Skin of body (tissue), 1 donor: ENCODE measurements at regions not wholly inside any gene's neighbourhood (a gene's known extent, or its start where the extent isn't known, plus 50 kb on each side); places are given as distances from the start of the nearest gene placed in this dataset.

Source experiments
- DNase-seq: peaks from one replicate; lab custom pipeline; 2025; lab: John Stamatoyannopoulos, UW

GRCh38 chr5:92429646-92430045 is 1046.5 kb upstream of the ARRDC3 start:
- DNase-seq: no peak

DNA sequence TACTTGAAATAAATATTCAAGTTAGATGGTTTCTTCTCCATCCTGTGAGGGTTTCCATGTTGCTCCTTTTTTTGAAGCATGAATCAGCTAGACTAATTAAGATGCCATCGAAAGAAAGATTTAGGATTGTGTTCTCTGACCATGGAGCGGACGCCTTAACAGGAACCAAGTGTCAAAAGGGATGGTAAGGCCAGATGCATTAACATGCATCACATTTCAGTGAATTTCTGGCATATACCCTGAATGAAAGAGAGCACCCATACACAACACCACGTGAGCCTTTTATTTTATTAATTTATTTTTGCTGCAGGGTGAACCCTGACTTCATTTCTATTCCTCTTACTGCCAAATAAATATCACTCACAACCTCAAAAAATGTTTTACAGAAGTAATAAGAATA is 1045.3 kb upstream of the ARRDC3 start:
- no peak for DNase-seq

DNA sequence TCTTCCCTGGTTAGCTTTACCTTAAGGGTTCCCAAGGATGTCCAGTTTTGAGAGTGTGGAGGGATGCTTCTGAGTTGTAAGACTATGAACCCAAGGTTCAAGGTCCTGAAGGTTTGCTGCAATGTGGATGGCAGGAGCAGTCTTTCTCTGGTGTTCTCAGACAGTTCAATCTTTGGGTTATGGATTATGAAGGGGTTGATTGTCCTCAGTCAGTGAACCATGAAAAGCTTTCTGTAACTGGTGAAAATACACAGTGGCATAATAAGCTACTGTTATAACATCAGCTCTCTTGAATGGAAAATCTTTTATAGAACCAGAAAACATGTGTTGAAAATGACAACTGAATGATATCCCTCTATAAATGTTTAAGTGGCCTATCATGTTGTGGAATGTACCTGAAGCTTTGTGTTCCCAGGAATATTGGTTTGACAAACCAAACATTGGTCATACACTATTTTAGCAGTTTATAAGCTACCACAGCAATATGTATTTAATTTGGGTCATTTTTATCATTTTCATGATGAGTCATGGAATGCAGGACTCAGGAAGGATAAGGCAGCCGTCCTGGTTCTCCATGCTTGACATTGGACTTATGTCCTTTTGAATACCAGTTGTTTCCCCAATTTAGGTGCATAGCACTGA is 1041.8 kb upstream of the ARRDC3 start:
- DNase-seq: no peak

DNA sequence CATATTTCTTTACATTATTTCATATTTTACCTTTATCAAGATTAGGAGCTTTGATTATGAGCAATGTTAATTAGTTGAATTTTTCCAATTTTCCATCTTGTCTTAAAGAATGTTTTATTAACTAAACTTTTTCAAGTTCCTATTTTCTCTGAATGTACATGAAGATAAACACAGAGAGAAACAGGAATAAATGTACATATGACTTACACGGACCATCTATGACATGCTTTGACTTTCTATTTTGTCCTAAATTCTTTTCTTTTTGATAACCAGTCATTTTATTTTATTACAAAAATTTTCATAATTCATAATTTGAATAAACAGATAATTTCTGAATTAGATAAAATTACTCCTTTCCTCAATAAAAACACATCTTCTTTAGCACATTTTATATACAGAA is 1038.8 kb upstream of the ARRDC3 start:
- DNase-seq: no peak

DNA sequence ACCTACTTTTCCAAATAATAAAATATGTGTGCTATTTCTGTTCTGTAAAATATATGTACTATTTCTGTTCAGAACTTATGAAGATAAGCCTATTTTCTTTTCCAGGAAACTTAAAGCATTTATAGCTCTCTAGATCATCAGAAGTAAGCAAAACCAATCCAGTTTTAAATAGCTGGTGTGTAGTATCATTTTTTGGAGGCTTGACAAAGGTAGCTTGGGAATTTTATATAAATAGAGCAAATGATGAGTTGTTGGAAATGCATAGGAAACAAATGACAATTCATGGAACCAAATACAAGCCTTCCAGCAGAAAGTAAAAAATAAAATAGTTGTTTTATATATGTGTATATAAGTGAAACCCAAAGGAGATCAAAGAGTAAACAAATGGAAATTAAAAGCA is 1038.1 kb upstream of the ARRDC3 start:
- DNase-seq: no peak

- DNase-seq: no peak
Observed at GRCh38 chr5:92419261-92419660, 1036.1 kb upstream of the ARRDC3 start.

- DNase-seq: no peak
Observed at GRCh38 chr5:92418341-92418740, 1035.2 kb upstream of the ARRDC3 start.

GRCh38 chr5:92409134-92409533 is 1026.0 kb upstream of the ARRDC3 start:
- DNase-seq: no peak

GRCh38 chr5:92402956-92403702 is 1020.0 kb upstream of the ARRDC3 start:
- DNase-seq: no peak

DNA sequence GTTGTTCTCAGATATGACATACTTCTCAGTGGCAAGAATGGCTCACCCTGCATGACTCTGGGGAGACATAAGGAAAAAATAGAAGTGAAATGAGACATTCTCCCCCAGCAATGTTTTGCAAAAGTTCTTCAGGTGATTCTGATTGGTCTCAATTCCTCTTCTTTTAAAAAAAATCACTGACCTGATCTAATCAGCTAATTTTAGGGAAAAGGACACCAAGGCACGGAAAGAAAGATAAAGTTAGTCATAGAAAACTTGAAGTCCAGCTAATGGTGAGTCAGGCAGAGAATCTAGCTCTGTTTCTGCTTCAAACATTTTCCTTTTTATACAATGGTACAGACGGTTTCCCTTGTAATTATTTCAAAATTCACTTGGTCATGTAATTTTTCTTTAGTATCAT is 1018.9 kb upstream of the ARRDC3 start:
- no peak for DNase-seq

- no peak for DNase-seq
Observed at GRCh38 chr5:92401492-92401891, 1018.4 kb upstream of the ARRDC3 start.

GRCh38 chr5:92394936-92395335 is 1011.8 kb upstream of the ARRDC3 start:
- no peak for DNase-seq

DNA sequence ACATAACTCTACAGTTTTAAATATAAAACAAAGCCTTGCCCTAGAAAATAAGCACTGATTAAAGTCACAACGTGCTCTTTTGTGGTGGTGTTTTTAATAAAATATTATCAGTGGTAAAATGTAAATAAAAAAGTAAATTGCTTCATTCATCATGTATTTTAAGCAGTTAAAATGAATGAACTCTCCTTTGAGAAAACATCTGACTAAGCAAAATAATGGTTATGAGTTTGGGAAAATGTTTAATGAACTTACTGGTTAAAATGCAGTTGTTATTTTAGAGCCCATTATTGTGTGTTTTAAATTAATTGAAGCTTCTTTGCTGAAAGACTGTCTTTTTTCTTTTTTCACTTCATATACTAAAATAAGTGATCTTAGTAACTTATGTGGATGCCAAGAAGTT is 1007.5 kb upstream of the ARRDC3 start:
- DNase-seq: no peak

DNA sequence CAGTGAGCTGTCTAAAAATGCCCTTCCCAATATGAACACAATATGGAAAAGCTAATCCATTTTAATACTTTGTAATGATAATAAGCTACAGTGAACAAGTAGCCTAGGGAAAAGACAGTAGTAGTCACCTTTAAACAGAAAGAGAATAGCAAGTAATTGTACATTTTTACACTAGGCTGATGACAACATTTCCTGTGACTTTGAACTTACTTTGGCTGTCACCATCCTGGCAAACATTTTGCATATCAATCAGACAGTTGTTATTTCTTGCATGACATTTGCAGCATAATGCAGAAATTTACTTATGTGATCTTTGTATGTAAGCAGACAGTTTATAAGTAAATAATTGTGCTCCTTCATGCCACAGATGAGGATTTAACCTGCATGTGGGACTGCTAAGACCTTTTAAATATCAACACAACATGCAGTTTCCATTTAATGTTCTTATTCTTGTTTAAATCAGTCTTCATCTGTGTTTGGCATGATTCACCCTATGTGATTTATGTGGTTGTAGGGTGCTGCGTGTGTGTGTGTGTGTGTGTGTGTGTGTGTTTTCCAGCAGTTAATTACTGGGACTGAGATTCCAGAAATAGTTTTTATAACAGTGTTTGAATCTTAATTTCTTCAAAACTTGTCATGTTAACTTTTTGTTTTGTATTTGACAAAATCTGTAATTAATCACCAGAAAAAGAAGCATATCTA is 997.1 kb upstream of the ARRDC3 start:
- no peak for DNase-seq

DNA sequence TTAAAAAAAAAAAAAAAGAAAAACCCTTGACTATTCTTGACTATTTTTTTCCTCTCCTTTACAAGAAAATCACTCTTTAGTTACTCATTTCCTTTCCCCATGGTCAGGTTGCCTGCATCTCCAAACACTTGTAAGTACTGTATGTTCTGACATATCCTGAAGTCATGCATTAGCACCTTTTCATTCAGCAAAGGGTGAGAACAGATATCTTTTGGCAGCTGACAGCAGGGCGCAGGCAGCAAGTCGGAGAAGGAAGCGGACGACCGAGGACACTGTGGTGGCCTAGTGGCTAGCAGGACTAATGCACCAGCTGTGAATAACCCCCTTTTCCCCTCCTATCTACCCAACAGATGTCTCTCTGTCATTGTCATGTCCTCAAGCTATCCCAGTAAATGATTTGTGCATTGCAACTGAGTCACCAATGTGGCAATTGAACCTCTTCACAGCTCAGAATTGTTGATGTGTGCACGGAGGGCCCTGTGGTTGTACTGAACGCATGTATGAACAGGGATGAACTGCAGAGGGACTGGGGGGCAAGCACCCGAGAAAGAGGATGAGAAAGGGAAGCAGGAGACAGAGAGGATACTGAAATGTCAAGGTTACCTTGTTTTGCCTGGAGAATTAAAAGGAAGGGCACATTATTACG is 996.0 kb upstream of the ARRDC3 start:
- DNase-seq: no peak

- DNase-seq: no peak
Observed at GRCh38 chr5:92374859-92375258, 991.7 kb upstream of the ARRDC3 start.

DNA sequence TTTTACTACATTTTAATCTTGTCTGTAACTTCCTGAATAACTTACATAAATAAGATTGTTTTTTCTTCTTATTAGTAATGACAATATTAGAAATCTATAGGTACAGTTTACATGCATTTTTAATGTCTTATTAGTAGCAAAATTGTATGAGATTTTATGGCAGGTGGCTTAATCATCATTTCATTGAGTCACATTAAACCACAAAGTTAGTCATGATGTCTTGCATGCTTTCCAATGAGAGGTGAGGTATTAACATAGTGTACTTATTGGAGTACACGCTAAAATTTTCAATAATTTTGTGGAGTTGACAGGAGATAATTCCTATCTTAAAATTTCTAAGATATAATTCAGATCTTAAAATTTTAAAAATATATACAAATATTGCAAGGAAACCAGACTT is 989.6 kb upstream of the ARRDC3 start:
- no peak for DNase-seq

- no peak for DNase-seq
Observed at GRCh38 chr5:92371889-92372235, 988.7 kb upstream of the ARRDC3 start.

DNA sequence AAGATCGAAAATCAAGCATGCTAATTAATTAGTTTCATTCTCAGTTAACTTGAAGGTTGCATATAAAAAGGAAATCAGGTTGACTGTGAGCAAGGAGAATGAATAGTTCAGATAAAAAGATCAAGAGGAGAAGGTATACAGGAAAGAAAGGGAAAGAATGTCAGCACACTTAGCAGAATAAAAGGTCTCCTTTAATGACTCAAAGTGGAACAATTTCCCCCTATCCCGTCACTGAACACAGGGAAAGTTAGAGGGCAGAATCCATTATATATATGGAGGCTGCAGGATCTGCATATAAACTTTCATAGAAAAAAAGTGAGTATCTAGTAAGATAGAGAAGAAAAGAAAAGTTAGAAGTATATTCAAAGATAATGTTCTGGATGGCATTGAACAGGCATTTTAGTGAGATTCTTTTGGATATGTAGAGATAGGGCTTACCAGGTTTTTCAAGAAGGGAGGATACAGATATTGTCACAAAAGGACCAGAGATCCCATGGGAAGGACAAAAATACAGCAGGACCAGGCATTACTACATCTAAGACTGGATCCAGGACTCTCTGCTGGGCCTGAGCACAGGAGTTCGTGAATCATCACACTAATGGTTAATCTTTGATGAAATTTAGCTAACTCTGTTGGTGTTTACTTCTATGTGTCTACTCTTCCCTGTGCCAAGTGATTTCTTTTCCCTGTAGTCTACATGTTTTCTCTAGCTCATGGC is 988.2 kb upstream of the ARRDC3 start:
- DNase-seq: no peak

DNA sequence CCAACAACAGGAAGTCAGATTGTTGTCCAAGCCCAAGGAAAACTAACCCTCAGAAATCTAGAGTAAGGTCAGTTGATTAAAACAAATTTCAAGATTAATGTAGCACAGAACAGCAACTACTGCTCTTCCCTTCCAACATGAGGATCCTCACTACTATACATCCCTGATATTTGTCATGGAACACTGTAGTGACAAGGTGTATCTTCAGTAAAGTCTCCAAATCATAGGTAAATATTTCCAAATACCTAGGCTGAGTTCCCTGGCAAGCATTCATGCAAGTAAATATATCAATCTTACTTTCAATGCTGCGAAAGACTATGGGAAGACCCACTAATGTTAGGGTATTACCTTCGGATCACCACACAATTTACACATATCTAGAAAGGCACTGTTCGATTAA is 986.9 kb upstream of the ARRDC3 start:
- DNase-seq: no peak

- no peak for DNase-seq
Observed at GRCh38 chr5:92369587-92369986, 986.5 kb upstream of the ARRDC3 start.
